Keratinocyte (primary cell): ENCODE measurements at regions not wholly inside any gene's neighbourhood (a gene's known extent, or its start where the extent isn't known, plus 50 kb on each side); places are given as distances from the start of the nearest gene placed in this dataset.

Experiments
- EZH2 ChIP-seq: IDR thresholded peaks from one replicate; pipeline ENCODE4 v1.6.1; 2012; ENCODE audit warnings: inconsistent platforms, mild to moderate bottlenecking, low read length, moderate library complexity
- TF ChIP-seq, protein P1 (sequence below), 3 experiments: IDR thresholded peaks in 1 of 3; conservative IDR thresholded peaks in 1 of 3; optimal IDR thresholded peaks in 1 of 3; 2 replicates in 2 of 3; 3 replicates in 1 of 3; pipeline versions ENCODE3 to v1.5.1; 2011; ENCODE audit warnings: low read length in 3 of 3, mild to moderate bottlenecking in 3 of 3, moderate library complexity in 2 of 3, control low read depth in 1 of 3, inconsistent platforms in 1 of 3; ENCODE audit not compliant: insufficient read depth in 2 of 3; ENCODE audit errors: extremely low read depth in 1 of 3

DNA sequence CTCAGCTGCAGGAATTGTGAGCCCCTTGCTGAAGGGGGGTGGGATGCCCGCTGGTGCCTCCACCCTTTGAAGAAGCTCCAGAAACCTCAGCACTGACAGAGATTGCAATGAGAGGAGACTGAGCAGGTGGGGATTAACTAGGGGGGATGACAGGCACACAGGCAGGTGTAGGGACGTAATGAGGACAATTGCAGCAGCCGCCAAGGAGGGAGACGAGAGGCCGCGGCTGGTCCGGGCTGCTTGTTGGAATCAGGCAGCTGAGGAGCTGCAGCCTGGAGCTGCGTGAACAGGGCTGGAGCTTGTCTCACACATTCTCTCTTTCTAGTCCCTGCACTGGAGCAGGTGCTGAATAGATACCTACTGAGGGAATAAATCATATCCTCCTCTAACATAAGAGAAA lies 122.0 kb upstream of the TCERG1L start:
- TF ChIP-seq, protein P1, sequence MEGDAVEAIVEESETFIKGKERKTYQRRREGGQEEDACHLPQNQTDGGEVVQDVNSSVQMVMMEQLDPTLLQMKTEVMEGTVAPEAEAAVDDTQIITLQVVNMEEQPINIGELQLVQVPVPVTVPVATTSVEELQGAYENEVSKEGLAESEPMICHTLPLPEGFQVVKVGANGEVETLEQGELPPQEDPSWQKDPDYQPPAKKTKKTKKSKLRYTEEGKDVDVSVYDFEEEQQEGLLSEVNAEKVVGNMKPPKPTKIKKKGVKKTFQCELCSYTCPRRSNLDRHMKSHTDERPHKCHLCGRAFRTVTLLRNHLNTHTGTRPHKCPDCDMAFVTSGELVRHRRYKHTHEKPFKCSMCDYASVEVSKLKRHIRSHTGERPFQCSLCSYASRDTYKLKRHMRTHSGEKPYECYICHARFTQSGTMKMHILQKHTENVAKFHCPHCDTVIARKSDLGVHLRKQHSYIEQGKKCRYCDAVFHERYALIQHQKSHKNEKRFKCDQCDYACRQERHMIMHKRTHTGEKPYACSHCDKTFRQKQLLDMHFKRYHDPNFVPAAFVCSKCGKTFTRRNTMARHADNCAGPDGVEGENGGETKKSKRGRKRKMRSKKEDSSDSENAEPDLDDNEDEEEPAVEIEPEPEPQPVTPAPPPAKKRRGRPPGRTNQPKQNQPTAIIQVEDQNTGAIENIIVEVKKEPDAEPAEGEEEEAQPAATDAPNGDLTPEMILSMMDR (optimal IDR thresholded peaks at IDR 0.05 in 1 of 3, IDR thresholded peaks at IDR 0.05 in 1 of 3, conservative IDR thresholded peaks at IDR 0.05 in 1 of 3; ENCODE audit: extremely low read depth in 1 of 3, insufficient read depth in 2 of 3, low read length in 3 of 3), result no peak
- no peak for TF ChIP-seq EZH2
